K562 (cell line): ENCODE measurements at regions not wholly inside any gene's neighbourhood (a gene's known extent, or its start where the extent isn't known, plus 50 kb on each side); places are given as distances from the start of the nearest gene placed in this dataset.

Source experiments
- CBX8 ChIP-seq: fragments of 200-600 bp; sonication (generic); IDR thresholded peaks from 2 replicates; pipeline ENCODE4 v1.6.1; 2012; ENCODE audit warnings: borderline replicate concordance, mixed run types, low read depth, mild to moderate bottlenecking, moderate library complexity, mixed read lengths, low read length, control low read depth, inconsistent platforms; ENCODE audit not compliant: poor library complexity, severe bottlenecking; ENCODE audit errors: extremely low read depth
- CUX1 ChIP-seq: fragments of 200-800 bp; sonication (Bioruptor generic); IDR thresholded peaks from 2 replicates; pipeline ENCODE4 v1.6.1; 2016; ENCODE audit warnings: missing genetic modification characterization, missing compliant biosample characterization
- HDAC2 ChIP-seq: fragments of 450-650 bp; IDR thresholded peaks from 2 replicates; pipeline ENCODE4 v1.6.1; 2016; ENCODE audit warnings: mild to moderate bottlenecking
- NR2F6 ChIP-seq: fragments of 450-650 bp; formaldehyde crosslinking; IDR thresholded peaks from 2 replicates; pipeline ENCODE4 v1.4.0; 2020; ENCODE audit warnings: mild to moderate bottlenecking
- PML ChIP-seq: IDR thresholded peaks from 2 replicates; pipeline ENCODE4 v1.6.1; 2012; ENCODE audit warnings: low read length, inconsistent platforms
- POLR3A ChIP-seq: IDR thresholded peaks from 2 replicates; pipeline ENCODE4 v1.6.1; 2011; ENCODE audit warnings: borderline replicate concordance, mild to moderate bottlenecking, moderate library complexity; ENCODE audit not compliant: insufficient read length, insufficient read depth; ENCODE audit errors: extremely low read depth
- SAP30 ChIP-seq: fragments of 200-600 bp; sonication (generic); IDR thresholded peaks from 2 replicates; pipeline ENCODE4 v1.6.1; 2012; ENCODE audit warnings: borderline replicate concordance, low read depth, mild to moderate bottlenecking, moderate library complexity, low read length, control low read depth, inconsistent platforms; ENCODE audit not compliant: insufficient read depth, poor library complexity, severe bottlenecking
- SFPQ ChIP-seq: fragments of 200-400 bp; formaldehyde crosslinking; IDR thresholded peaks from 2 replicates; pipeline ENCODE4 v1.6.1; 2017; ENCODE audit warnings: mild to moderate bottlenecking, low read depth, low read length, moderate library complexity
- TF ChIP-seq, protein P1 (sequence below), 2 experiments: fragments of 450-650 bp in 1 of 2; sonication (generic) in 1 of 2; formaldehyde crosslinking in 1 of 2; IDR thresholded peaks; 2 replicates each; pipeline versions ENCODE4 v1.7.1 to v1.9.0; 2016 to 2022; ENCODE audit warnings: inconsistent platforms in 1 of 2, mild to moderate bottlenecking in 1 of 2, missing genetic modification reagents in 1 of 2

DNA sequence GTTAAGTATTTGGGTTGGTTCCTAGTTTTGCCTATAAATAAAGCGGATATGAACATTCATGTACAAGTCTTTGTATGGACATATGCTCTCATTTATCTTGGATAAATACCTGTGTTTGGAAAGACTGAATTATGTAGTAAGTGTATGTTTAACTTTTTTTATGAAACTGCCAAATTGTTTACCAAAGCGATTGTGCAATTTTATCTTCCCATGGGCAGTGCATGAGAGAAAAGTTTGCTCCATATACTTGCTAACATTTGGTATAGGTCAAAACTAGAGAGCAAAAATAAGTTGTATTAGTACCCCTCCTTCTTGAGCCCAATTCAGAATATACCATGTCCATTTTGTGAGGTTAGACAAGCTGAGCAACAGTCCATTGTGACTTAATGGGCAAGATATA is 502.6 kb downstream of the SQOR start (continued):
- TF ChIP-seq, protein P1, sequence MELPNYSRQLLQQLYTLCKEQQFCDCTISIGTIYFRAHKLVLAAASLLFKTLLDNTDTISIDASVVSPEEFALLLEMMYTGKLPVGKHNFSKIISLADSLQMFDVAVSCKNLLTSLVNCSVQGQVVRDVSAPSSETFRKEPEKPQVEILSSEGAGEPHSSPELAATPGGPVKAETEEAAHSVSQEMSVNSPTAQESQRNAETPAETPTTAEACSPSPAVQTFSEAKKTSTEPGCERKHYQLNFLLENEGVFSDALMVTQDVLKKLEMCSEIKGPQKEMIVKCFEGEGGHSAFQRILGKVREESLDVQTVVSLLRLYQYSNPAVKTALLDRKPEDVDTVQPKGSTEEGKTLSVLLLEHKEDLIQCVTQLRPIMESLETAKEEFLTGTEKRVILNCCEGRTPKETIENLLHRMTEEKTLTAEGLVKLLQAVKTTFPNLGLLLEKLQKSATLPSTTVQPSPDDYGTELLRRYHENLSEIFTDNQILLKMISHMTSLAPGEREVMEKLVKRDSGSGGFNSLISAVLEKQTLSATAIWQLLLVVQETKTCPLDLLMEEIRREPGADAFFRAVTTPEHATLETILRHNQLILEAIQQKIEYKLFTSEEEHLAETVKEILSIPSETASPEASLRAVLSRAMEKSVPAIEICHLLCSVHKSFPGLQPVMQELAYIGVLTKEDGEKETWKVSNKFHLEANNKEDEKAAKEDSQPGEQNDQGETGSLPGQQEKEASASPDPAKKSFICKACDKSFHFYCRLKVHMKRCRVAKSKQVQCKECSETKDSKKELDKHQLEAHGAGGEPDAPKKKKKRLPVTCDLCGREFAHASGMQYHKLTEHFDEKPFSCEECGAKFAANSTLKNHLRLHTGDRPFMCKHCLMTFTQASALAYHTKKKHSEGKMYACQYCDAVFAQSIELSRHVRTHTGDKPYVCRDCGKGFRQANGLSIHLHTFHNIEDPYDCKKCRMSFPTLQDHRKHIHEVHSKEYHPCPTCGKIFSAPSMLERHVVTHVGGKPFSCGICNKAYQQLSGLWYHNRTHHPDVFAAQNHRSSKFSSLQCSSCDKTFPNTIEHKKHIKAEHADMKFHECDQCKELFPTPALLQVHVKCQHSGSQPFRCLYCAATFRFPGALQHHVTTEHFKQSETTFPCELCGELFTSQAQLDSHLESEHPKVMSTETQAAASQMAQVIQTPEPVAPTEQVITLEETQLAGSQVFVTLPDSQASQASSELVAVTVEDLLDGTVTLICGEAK (IDR thresholded peaks at IDR 0.05), result no peak
- TF ChIP-seq, protein P1 (CRISPR knock-in tag; IDR thresholded peaks at IDR 0.05), result no peak
- no peak for TF ChIP-seq POLR3A
- TF ChIP-seq SAP30, result no peak
- no peak for TF ChIP-seq CUX1 (CRISPR knock-in tag)
- no peak for TF ChIP-seq HDAC2
- TF ChIP-seq SFPQ, result no peak
- TF ChIP-seq PML, result no peak
- no peak for TF ChIP-seq NR2F6 (CRISPR knock-in tag)
- TF ChIP-seq CBX8, result no peak
